ENCODE measurements at regions not wholly inside any gene's neighbourhood (a gene's known extent, or its start where the extent isn't known, plus 50 kb on each side); places are given as distances from the start of the nearest gene placed in this dataset.

GRCh38 chrX:69305333-69306062, 140.2 kb upstream of the PJA1 start:
- no peak for DNase-seq (ENCODE audit: low spot score)

GRCh38 chrX:69303231-69303630, 138.0 kb upstream of the PJA1 start:
- no peak for DNase-seq (ENCODE audit: low spot score)

- no peak for DNase-seq (ENCODE audit: low spot score)
Measured at GRCh38 chrX:69299951-69300714, 134.9 kb upstream of the PJA1 start.

GRCh38 chrX:69299285-69299684, 134.0 kb upstream of the PJA1 start:
- DNase-seq (ENCODE audit: low spot score), result no peak

- DNase-seq (ENCODE audit: low spot score), result no peak
Measured at GRCh38 chrX:69298466-69299140, 133.3 kb upstream of the PJA1 start.

- DNase-seq (ENCODE audit: low spot score), result no peak
Measured at GRCh38 chrX:69297506-69297905, 132.3 kb upstream of the PJA1 start.

- no peak for DNase-seq (ENCODE audit: low spot score)
Measured at GRCh38 chrX:69293776-69294601, 128.7 kb upstream of the PJA1 start.

- no peak for DNase-seq (ENCODE audit: low spot score)
Measured at GRCh38 chrX:69291116-69291515, 125.9 kb upstream of the PJA1 start.

- DNase-seq (ENCODE audit: low spot score), result no peak
Measured at GRCh38 chrX:69290292-69290691, 125.0 kb upstream of the PJA1 start.

- no peak for DNase-seq (ENCODE audit: low spot score)
Measured at GRCh38 chrX:69289793-69290123, 124.5 kb upstream of the PJA1 start.

- no peak for DNase-seq (ENCODE audit: low spot score)
Measured at GRCh38 chrX:69289046-69289792, 124.0 kb upstream of the PJA1 start.

GRCh38 chrX:69287095-69287494, 121.8 kb upstream of the PJA1 start:
- no peak for DNase-seq (ENCODE audit: low spot score)

GRCh38 chrX:69286565-69286906, 121.3 kb upstream of the PJA1 start:
- DNase-seq (ENCODE audit: low spot score), result no peak

- peak; percentile 78 for DNase-seq (ENCODE audit: low spot score)
Measured at GRCh38 chrX:69285881-69286564, 120.8 kb upstream of the PJA1 start.

- DNase-seq (ENCODE audit: low spot score), result no peak
Measured at GRCh38 chrX:69285401-69285877, 120.2 kb upstream of the PJA1 start.

- DNase-seq (ENCODE audit: low spot score), result no peak
Measured at GRCh38 chrX:69284491-69284890, 119.2 kb upstream of the PJA1 start.

- DNase-seq (ENCODE audit: low spot score), result no peak
Measured at GRCh38 chrX:69282893-69283690, 117.8 kb upstream of the PJA1 start.

- DNase-seq (ENCODE audit: low spot score), result no peak
Measured at GRCh38 chrX:69280933-69281332, 115.7 kb upstream of the PJA1 start.

GRCh38 chrX:69279234-69279633, 114.0 kb upstream of the PJA1 start:
- DNase-seq (ENCODE audit: low spot score), result no peak

- no peak for DNase-seq (ENCODE audit: low spot score)
Measured at GRCh38 chrX:69278031-69278687, 112.9 kb upstream of the PJA1 start.

Measured in hepatic stellate cell (primary cell).